ENCODE measurements at regions not wholly inside any gene's neighbourhood (a gene's known extent, or its start where the extent isn't known, plus 50 kb on each side); places are given as distances from the start of the nearest gene placed in this dataset.

GRCh38 chr2:234166531-234166930, 116.0 kb downstream of the SPP2 start:
- TF ChIP-seq RAD21 (conservative IDR thresholded peaks at IDR 0.05), result no peak
- no peaks in the 10 kb centered on the region for H3K79me2 ChIP-seq (replicated peaks; ENCODE audit: insufficient read depth, low read length)
- no peaks in the 10 kb centered on the region for H3F3A ChIP-seq (ENCODE audit: insufficient read depth, low read length, poor library complexity, severe bottlenecking)
- H3K4me2 ChIP-seq (ENCODE audit: low read length), result no peak overlapping the region
- no peak overlapping the region for H3K9ac ChIP-seq (ENCODE audit: low read length)
- no peak overlapping the region for H2AFZ ChIP-seq (ENCODE audit: low read depth, low read length)
- H3K27me3 ChIP-seq (ENCODE audit: insufficient read depth, low read depth, low read length), result no peaks in the 10 kb centered on the region
- H3K4me3 ChIP-seq (ENCODE audit: low read length), result no peak overlapping the region
- no peaks in the 10 kb centered on the region for H4K20me1 ChIP-seq (ENCODE audit: insufficient read depth)
- no peaks in the 10 kb centered on the region for H3K9me3 ChIP-seq (ENCODE audit: low read length)
- no peak overlapping the region for H3K27ac ChIP-seq (ENCODE audit: low read length)
- no peaks in the 10 kb centered on the region for H3K9me2 ChIP-seq (ENCODE audit: insufficient read depth, low read length)
- H3K36me3 ChIP-seq (ENCODE audit: insufficient read depth, low read length), result no peaks in the 10 kb centered on the region

- Histone ChIP-seq H3K4me3 (ENCODE audit: low read length) (no peak overlapping the region), H4K20me1 (ENCODE audit: insufficient read depth) (no peaks in the 10 kb centered on the region), H3K9me2 (ENCODE audit: insufficient read depth, low read length) (no peaks in the 10 kb centered on the region), H3K27ac (ENCODE audit: low read length) (no peak overlapping the region), H3K9me3 (ENCODE audit: low read length) (no peaks in the 10 kb centered on the region), H3K4me2 (ENCODE audit: low read length) (no peak overlapping the region), H2AFZ (ENCODE audit: low read depth, low read length) (no peak overlapping the region), H3F3A (ENCODE audit: insufficient read depth, low read length, poor library complexity, severe bottlenecking) (no peaks in the 10 kb centered on the region), H3K36me3 (ENCODE audit: insufficient read depth, low read length) (no peaks in the 10 kb centered on the region), H3K9ac (ENCODE audit: low read length) (no peak overlapping the region), H3K27me3 (ENCODE audit: insufficient read depth, low read depth, low read length) (no peaks in the 10 kb centered on the region), H3K79me2 (replicated peaks; ENCODE audit: insufficient read depth, low read length) (no peaks in the 10 kb centered on the region)
- TF ChIP-seq EZH2 (IDR thresholded peaks at IDR 0.05; ENCODE audit: borderline replicate concordance, insufficient read depth, low read length, poor library complexity, severe bottlenecking), result no peak
- no peak for TF ChIP-seq POLR2AphosphoS5 (IDR thresholded peaks at IDR 0.05)
- no peak for TF ChIP-seq MXI1 (conservative IDR thresholded peaks at IDR 0.05; ENCODE audit: poor library complexity, severe bottlenecking)
- TF ChIP-seq TAF1 (IDR thresholded peaks at IDR 0.05; ENCODE audit: low read depth), result no peak
Observed at GRCh38 chr2:234165421-234165820, 114.9 kb downstream of the SPP2 start.

GRCh38 chr2:234164493-234165413, 114.3 kb downstream of the SPP2 start:
- Histone ChIP-seq H3K9me3 (ENCODE audit: low read length) (no peaks in the 10 kb centered on the region), H3K79me2 (replicated peaks; ENCODE audit: insufficient read depth, low read length) (no peaks in the 10 kb centered on the region), H3K36me3 (ENCODE audit: insufficient read depth, low read length) (no peaks in the 10 kb centered on the region), H2AFZ (ENCODE audit: low read depth, low read length) (no peak overlapping the region), H4K20me1 (ENCODE audit: insufficient read depth) (no peaks in the 10 kb centered on the region), H3K9me2 (ENCODE audit: insufficient read depth, low read length) (no peaks in the 10 kb centered on the region), H3K27me3 (ENCODE audit: insufficient read depth, low read depth, low read length) (no peaks in the 10 kb centered on the region), H3K4me3 (ENCODE audit: low read length) (no peak overlapping the region), H3K27ac (ENCODE audit: low read length) (no peak overlapping the region), H3K4me2 (ENCODE audit: low read length) (no peak overlapping the region), H3K9ac (ENCODE audit: low read length) (no peak overlapping the region), H3F3A (ENCODE audit: insufficient read depth, low read length, poor library complexity, severe bottlenecking) (no peaks in the 10 kb centered on the region)
- TF ChIP-seq, protein P1, sequence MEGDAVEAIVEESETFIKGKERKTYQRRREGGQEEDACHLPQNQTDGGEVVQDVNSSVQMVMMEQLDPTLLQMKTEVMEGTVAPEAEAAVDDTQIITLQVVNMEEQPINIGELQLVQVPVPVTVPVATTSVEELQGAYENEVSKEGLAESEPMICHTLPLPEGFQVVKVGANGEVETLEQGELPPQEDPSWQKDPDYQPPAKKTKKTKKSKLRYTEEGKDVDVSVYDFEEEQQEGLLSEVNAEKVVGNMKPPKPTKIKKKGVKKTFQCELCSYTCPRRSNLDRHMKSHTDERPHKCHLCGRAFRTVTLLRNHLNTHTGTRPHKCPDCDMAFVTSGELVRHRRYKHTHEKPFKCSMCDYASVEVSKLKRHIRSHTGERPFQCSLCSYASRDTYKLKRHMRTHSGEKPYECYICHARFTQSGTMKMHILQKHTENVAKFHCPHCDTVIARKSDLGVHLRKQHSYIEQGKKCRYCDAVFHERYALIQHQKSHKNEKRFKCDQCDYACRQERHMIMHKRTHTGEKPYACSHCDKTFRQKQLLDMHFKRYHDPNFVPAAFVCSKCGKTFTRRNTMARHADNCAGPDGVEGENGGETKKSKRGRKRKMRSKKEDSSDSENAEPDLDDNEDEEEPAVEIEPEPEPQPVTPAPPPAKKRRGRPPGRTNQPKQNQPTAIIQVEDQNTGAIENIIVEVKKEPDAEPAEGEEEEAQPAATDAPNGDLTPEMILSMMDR (IDR thresholded peaks at IDR 0.05; ENCODE audit: poor library complexity, severe bottlenecking), result no peak
- TF ChIP-seq RAD21 (conservative IDR thresholded peaks at IDR 0.05) (no peak), EZH2 (IDR thresholded peaks at IDR 0.05; ENCODE audit: borderline replicate concordance, insufficient read depth, low read length, poor library complexity, severe bottlenecking) (no peak), POLR2AphosphoS5 (IDR thresholded peaks at IDR 0.05) (no peak), EP300 (conservative IDR thresholded peaks at IDR 0.05; ENCODE audit: poor library complexity, severe bottlenecking) (no peak), SMC3 (conservative IDR thresholded peaks at IDR 0.05; ENCODE audit: poor library complexity) (no peak), MXI1 (conservative IDR thresholded peaks at IDR 0.05; ENCODE audit: poor library complexity, severe bottlenecking) (no peak), REST (IDR thresholded peaks at IDR 0.05; ENCODE audit: borderline replicate concordance) (no peak), TAF1 (IDR thresholded peaks at IDR 0.05; ENCODE audit: low read depth) (no peak)
